D721Med (cell line): ENCODE measurements at regions not wholly inside any gene's neighbourhood (a gene's known extent, or its start where the extent isn't known, plus 50 kb on each side); places are given as distances from the start of the nearest gene placed in this dataset.

Experiments
- DNase-seq: peaks from one replicate; pipeline ENCODE4 v3.0.0; 2011; ENCODE audit warnings: low spot score; ENCODE audit not compliant: insufficient read length
- FAIRE-seq: peaks from 2 replicates; lab custom pipeline; 2011; peaks lifted over from hg19 to GRCh38; lab: Jason Lieb, UNC
- CTCF ChIP-seq: IDR thresholded peaks from 2 replicates; pipeline ENCODE4 v1.5.1; 2012; ENCODE audit warnings: mild to moderate bottlenecking, control low read depth; ENCODE audit not compliant: insufficient read depth; ENCODE audit errors: missing control alignments

- DNase-seq, result no peak
- FAIRE-seq, result no peak
- TF ChIP-seq CTCF, result no peak
Observed at GRCh38 chr6:21354805-21355238, 238.7 kb upstream of the SOX4 start.

- FAIRE-seq, result no peak
Observed at GRCh38 chr6:21355638-21356037, 237.9 kb upstream of the SOX4 start.

GRCh38 chr6:21357262-21357661 is 236.3 kb upstream of the SOX4 start:
- FAIRE-seq (no peak), DNase-seq (no peak)
- no peak for TF ChIP-seq CTCF

More at GRCh38 chr6:21355638-21356037, 237.9 kb upstream of the SOX4 start:
- TF ChIP-seq CTCF, result no peak
- DNase-seq, result no peak

- DNase-seq, result no peak
- no peak for FAIRE-seq
- no peak for TF ChIP-seq CTCF
Observed at GRCh38 chr6:21359926-21360325, 233.6 kb upstream of the SOX4 start.

GRCh38 chr6:21360336-21360735 is 233.2 kb upstream of the SOX4 start:
- TF ChIP-seq CTCF, result no peak
- FAIRE-seq (no peak), DNase-seq (no peak)

GRCh38 chr6:21367148-21367547 is 226.4 kb upstream of the SOX4 start:
- DNase-seq (no peak), FAIRE-seq (no peak)
- no peak for TF ChIP-seq CTCF

GRCh38 chr6:21367649-21368154 is 225.8 kb upstream of the SOX4 start:
- FAIRE-seq (no peak), DNase-seq (no peak)
- no peak for TF ChIP-seq CTCF
